ENCODE measurements at regions not wholly inside any gene's neighbourhood (a gene's known extent, or its start where the extent isn't known, plus 50 kb on each side); places are given as distances from the start of the nearest gene placed in this dataset.

DNA sequence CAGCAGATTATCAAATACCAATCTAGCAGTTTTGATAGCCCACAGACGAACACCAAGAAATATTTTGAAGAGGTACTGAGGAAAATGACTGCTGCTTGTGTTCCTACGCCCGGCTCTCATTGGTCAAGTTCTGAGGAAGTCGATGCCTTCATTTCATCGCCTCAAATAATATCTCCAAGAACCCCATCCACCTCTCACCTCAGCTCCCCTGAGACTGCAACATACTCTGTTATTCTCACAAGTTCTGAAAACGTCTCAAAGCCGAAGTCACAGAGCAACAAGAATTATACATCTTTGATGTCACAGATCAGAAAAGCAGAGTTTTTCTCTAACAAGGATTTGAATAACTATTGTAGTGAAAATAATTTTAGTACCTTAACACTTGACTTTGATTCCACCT, 55.5 kb upstream of the BCAT1 start:
- Histone ChIP-seq H3K9me3 (replicated peaks; ENCODE audit: low read length) (no peaks in the 10 kb centered on the region), H3K9ac (ENCODE audit: low read depth, low read length) (no peak overlapping the region), H3K4me3 (ENCODE audit: low read length) (no peak overlapping the region), H3K27me3 (ENCODE audit: control insufficient read depth, insufficient read depth, low read length) (no peaks in the 10 kb centered on the region), H3K4me1 (ENCODE audit: control insufficient read depth, insufficient read depth, low read length) (no peaks in the 10 kb centered on the region), H3K36me3 (ENCODE audit: insufficient read depth, low read length) (no peaks in the 10 kb centered on the region), H3K4me2 (ENCODE audit: low read length) (no peak overlapping the region)

DNA sequence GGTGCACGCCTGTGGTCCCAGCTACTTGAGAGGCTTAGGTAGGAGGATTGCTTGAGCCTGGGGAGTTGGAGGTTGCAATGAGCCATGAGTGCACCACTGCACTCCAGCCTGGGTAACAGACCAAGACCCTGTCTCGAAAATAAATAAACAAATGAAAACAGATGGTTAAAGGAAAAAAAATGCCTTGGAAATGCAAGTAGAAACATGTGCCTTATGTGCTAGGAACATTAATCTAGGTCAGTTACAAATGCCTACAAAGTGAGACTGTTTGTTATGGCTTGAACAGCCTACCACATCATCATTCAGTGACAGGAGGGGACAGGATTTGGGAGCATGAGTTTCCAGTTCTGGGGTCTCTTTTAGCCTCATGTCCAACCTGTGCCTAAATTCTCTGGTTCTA, 52.4 kb upstream of the BCAT1 start:
- H3K4me1 ChIP-seq (ENCODE audit: control insufficient read depth, insufficient read depth, low read length) = peaks cover 20% of the 10 kb centered on the region
- no peaks in the 10 kb centered on the region for H3K36me3 ChIP-seq (ENCODE audit: insufficient read depth, low read length)
- no peaks in the 10 kb centered on the region for H3K27me3 ChIP-seq (ENCODE audit: control insufficient read depth, insufficient read depth, low read length)
- H3K4me2 ChIP-seq (ENCODE audit: low read length) = no peak overlapping the region
- no peak overlapping the region for H3K4me3 ChIP-seq (ENCODE audit: low read length)
- no peaks in the 10 kb centered on the region for H3K9me3 ChIP-seq (replicated peaks; ENCODE audit: low read length)
- no peak overlapping the region for H3K9ac ChIP-seq (ENCODE audit: low read depth, low read length)

All from skeletal muscle satellite cell (primary cell).